ENCODE measurements at regions not wholly inside any gene's neighbourhood (a gene's known extent, or its start where the extent isn't known, plus 50 kb on each side); places are given as distances from the start of the nearest gene placed in this dataset.

DNA sequence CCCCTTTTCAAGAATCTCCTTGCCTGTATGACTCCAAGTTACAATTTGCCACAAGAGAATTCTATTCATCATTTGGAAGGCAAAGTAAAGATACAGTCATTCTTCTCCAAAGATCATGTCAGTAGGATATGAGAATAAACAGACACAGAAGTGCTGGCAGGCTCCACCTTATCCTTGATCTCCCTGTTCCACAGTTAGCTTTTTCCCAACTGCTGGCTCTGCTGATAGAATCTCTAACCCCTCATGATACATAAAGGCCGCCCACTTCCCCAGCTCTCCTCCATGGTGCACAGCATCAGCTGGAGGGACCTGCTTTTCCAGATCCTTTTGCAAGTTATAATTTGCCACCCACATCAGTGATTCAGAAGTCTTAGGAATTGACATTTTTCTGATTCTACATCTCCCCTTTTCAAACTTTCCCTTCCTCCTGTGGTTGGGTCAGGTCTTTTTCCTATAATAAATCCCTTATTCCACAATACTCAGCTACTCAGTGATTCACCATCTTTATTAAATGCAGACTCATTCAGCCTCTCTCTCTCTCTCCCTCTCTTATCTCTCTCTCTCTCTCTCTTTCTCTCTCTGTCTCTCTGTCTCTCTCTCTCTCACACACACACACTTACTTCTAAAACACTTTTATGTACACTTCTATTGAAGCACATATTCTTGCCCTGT, 465.4 kb downstream of the GBE1 start:
- TF ChIP-seq, protein P1, sequence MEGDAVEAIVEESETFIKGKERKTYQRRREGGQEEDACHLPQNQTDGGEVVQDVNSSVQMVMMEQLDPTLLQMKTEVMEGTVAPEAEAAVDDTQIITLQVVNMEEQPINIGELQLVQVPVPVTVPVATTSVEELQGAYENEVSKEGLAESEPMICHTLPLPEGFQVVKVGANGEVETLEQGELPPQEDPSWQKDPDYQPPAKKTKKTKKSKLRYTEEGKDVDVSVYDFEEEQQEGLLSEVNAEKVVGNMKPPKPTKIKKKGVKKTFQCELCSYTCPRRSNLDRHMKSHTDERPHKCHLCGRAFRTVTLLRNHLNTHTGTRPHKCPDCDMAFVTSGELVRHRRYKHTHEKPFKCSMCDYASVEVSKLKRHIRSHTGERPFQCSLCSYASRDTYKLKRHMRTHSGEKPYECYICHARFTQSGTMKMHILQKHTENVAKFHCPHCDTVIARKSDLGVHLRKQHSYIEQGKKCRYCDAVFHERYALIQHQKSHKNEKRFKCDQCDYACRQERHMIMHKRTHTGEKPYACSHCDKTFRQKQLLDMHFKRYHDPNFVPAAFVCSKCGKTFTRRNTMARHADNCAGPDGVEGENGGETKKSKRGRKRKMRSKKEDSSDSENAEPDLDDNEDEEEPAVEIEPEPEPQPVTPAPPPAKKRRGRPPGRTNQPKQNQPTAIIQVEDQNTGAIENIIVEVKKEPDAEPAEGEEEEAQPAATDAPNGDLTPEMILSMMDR (IDR thresholded peaks at IDR 0.05), result no peak
- no peak for TF ChIP-seq ZFX (IDR thresholded peaks at IDR 0.05; ENCODE audit: borderline replicate concordance)

Data from 22Rv1 (cell line).